Prostate gland (tissue), 2 donors: ENCODE measurements at regions not wholly inside any gene's neighbourhood (a gene's known extent, or its start where the extent isn't known, plus 50 kb on each side); places are given as distances from the start of the nearest gene placed in this dataset.

Experiments
- CTCF ChIP-seq, 4 experiments: fragments of 200-600 bp in 2 of 4; fragments of 450-650 bp in 2 of 4; sonication (generic) in 2 of 4; IDR thresholded peaks; 1 replicate in 3 of 4; 2 replicates in 1 of 4; pipeline ENCODE4 v1.5.1; 2016 to 2019; ENCODE audit warnings: antibody characterized with exemption in 4 of 4, mild to moderate bottlenecking in 2 of 4, moderate library complexity in 2 of 4
- POLR2AphosphoS5 ChIP-seq: sonication (generic); formaldehyde crosslinking; IDR thresholded peaks from one replicate; pipeline ENCODE4 v1.6.1; 2017; ENCODE audit warnings: antibody characterized with exemption

GRCh38 chr1:96073100-96073499, 648.5 kb upstream of the PTBP2 start:
- TF ChIP-seq CTCF (IDR thresholded peaks at IDR 0.05): no peak
- no peak for TF ChIP-seq POLR2AphosphoS5
